ENCODE measurements at regions not wholly inside any gene's neighbourhood (a gene's known extent, or its start where the extent isn't known, plus 50 kb on each side); places are given as distances from the start of the nearest gene placed in this dataset.
"Not testable (repeated sequence)": the region's sequence is repeated elsewhere in the genome, so short reads cannot be mapped to it uniquely, and the experiment has no call there.

GRCh38 chr2:61620244-61621159 is 82.3 kb upstream of the XPO1 start:
- Histone ChIP-seq H3K27ac (no peak overlapping the region), H3K4me3 (no peak overlapping the region), H3K27me3 (no peaks in the 10 kb centered on the region), H3K36me3 (no peaks in the 10 kb centered on the region), H3K4me1 (no peaks in the 10 kb centered on the region), H3K9me3 (no peaks in the 10 kb centered on the region)
- intact Hi-C loops (cut with DNase I; ENCODE audit: low total_unique reads) = no loop called here
- TF ChIP-seq CTCF (IDR thresholded peaks at IDR 0.05) (no peak), POLR2A (IDR thresholded peaks at IDR 0.05) (no peak), POLR2AphosphoS5 (IDR thresholded peaks at IDR 0.05) (no peak)
- DNase-seq (ENCODE audit: low spot score in 2 of 2) = no peak

GRCh38 chr2:61619561-61619960 is 81.4 kb upstream of the XPO1 start:
- intact Hi-C loops (cut with DNase I; ENCODE audit: low total_unique reads) = no loop called here
- no peaks in the 10 kb centered on the region for H3K4me1 ChIP-seq
- H3K36me3 ChIP-seq = no peaks in the 10 kb centered on the region
- TF ChIP-seq CTCF (IDR thresholded peaks at IDR 0.05) (no peak), POLR2A (IDR thresholded peaks at IDR 0.05) (no peak), POLR2AphosphoS5 (IDR thresholded peaks at IDR 0.05) (no peak)
- no peak for DNase-seq (ENCODE audit: low spot score in 2 of 2)
- no peaks in the 10 kb centered on the region for H3K27me3 ChIP-seq
- H3K4me3 ChIP-seq = no peak overlapping the region
- H3K9me3 ChIP-seq = no peaks in the 10 kb centered on the region
- H3K27ac ChIP-seq = no peak overlapping the region

- DNase-seq (ENCODE audit: low spot score in 2 of 2) = no peak
- Histone ChIP-seq H3K4me1 (no peaks in the 10 kb centered on the region), H3K4me3 (no peak overlapping the region), H3K27me3 (no peaks in the 10 kb centered on the region), H3K9me3 (no peaks in the 10 kb centered on the region), H3K27ac (no peak overlapping the region), H3K36me3 (no peaks in the 10 kb centered on the region)
- intact Hi-C loops (cut with DNase I; ENCODE audit: low total_unique reads) = no loop called here
- TF ChIP-seq CTCF (IDR thresholded peaks at IDR 0.05) (no peak), POLR2A (IDR thresholded peaks at IDR 0.05) (no peak), POLR2AphosphoS5 (IDR thresholded peaks at IDR 0.05) (no peak)
Observed at GRCh38 chr2:61617610-61618009, 79.5 kb upstream of the XPO1 start.

GRCh38 chr2:61605245-61605644 is 67.1 kb upstream of the XPO1 start:
- H3K9me3 ChIP-seq = no peaks in the 10 kb centered on the region
- no peaks in the 10 kb centered on the region for H3K27me3 ChIP-seq
- TF ChIP-seq CTCF (IDR thresholded peaks at IDR 0.05) = no peak
- no peak for TF ChIP-seq POLR2A (IDR thresholded peaks at IDR 0.05)
- no peak for TF ChIP-seq POLR2AphosphoS5 (IDR thresholded peaks at IDR 0.05)
- H3K36me3 ChIP-seq = no peaks in the 10 kb centered on the region
- H3K4me3 ChIP-seq = no peak overlapping the region
- H3K4me1 ChIP-seq = no peaks in the 10 kb centered on the region
- intact Hi-C loops (cut with DNase I; ENCODE audit: low total_unique reads) = no loop called here
- DNase-seq (ENCODE audit: low spot score in 2 of 2) = no peak
- no peak overlapping the region for H3K27ac ChIP-seq

GRCh38 chr2:61604433-61604832 is 66.3 kb upstream of the XPO1 start:
- intact Hi-C loops (cut with DNase I; ENCODE audit: low total_unique reads) = no loop called here
- no peak for TF ChIP-seq POLR2A (IDR thresholded peaks at IDR 0.05)
- no peak for TF ChIP-seq POLR2AphosphoS5 (IDR thresholded peaks at IDR 0.05)
- TF ChIP-seq CTCF (IDR thresholded peaks at IDR 0.05) = no peak
- no peak overlapping the region for H3K4me3 ChIP-seq
- no peaks in the 10 kb centered on the region for H3K27me3 ChIP-seq
- no peaks in the 10 kb centered on the region for H3K36me3 ChIP-seq
- no peak overlapping the region for H3K27ac ChIP-seq
- DNase-seq (ENCODE audit: low spot score in 2 of 2) = no peak
- H3K4me1 ChIP-seq = no peaks in the 10 kb centered on the region
- H3K9me3 ChIP-seq = no peaks in the 10 kb centered on the region

GRCh38 chr2:61598515-61599156 is 60.5 kb upstream of the XPO1 start:
- H3K9me3 ChIP-seq; DNase-seq (ENCODE audit: low spot score in 2 of 2); H3K27me3 ChIP-seq; H3K4me1 ChIP-seq; H3K4me3 ChIP-seq; intact Hi-C loops (cut with DNase I; ENCODE audit: low total_unique reads); H3K27ac ChIP-seq; H3K36me3 ChIP-seq: not testable (repeated sequence)

Measured in breast epithelium (tissue), 4 donors.